Sigmoid colon (tissue), 4 donors: ENCODE measurements at regions not wholly inside any gene's neighbourhood (a gene's known extent, or its start where the extent isn't known, plus 50 kb on each side); places are given as distances from the start of the nearest gene placed in this dataset.

Source experiments
- CTCF ChIP-seq, 4 experiments: fragments of 450-650 bp in 3 of 4; fragments of 200-600 bp in 1 of 4; IDR thresholded peaks; one replicate each; pipeline ENCODE4 v1.5.1; 2016 to 2019; ENCODE audit warnings: antibody characterized with exemption in 4 of 4, mild to moderate bottlenecking in 3 of 4, moderate library complexity in 2 of 4
- EP300 ChIP-seq, 4 donors: sonication (generic); formaldehyde crosslinking; IDR thresholded peaks; one replicate each; pipeline ENCODE4 v1.6.1; 2017; ENCODE audit warnings: antibody characterized with exemption in 4 of 4
- POLR2A ChIP-seq, 2 donors: fragments of 450-650 bp; IDR thresholded peaks; one replicate each; pipeline ENCODE4 v1.6.1; 2016; ENCODE audit warnings: antibody characterized with exemption in 2 of 2, mild to moderate bottlenecking in 2 of 2, moderate library complexity in 2 of 2
- POLR2AphosphoS5 ChIP-seq, 4 donors: sonication (generic); formaldehyde crosslinking; IDR thresholded peaks; one replicate each; pipeline ENCODE4 v1.6.1; 2017; ENCODE audit warnings: antibody characterized with exemption in 4 of 4

GRCh38 chr11:91170711-91171110, 947.9 kb upstream of the CHORDC1 start:
- TF ChIP-seq CTCF (IDR thresholded peaks at IDR 0.05), result no peak
- TF ChIP-seq EP300 (IDR thresholded peaks at IDR 0.05), result no peak
- no peak for TF ChIP-seq POLR2A (IDR thresholded peaks at IDR 0.05)
- TF ChIP-seq POLR2AphosphoS5 (IDR thresholded peaks at IDR 0.05), result no peak
